ENCODE measurements at regions not wholly inside any gene's neighbourhood (a gene's known extent, or its start where the extent isn't known, plus 50 kb on each side); places are given as distances from the start of the nearest gene placed in this dataset.

DNA sequence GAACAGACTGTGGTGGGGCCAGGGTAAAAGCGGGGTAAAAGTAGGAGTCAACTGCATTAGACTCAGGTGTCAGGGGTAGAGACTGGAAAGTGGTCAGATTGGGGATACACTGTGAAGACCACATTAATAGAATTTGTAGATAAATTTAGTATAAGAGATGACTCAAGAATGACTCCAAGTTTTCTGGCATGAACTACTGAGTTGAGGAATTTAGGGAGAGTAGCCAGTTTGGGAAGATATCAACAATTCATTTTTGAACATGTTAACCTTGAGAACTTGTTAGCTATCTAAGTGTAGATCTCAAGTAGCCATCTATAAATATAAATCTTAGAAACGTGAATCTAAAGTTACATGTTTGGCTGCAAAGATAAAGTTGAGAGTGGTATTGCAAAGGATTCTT lies 206.9 kb upstream of the HCCS start:
- H3K4me3 Mint-ChIP-seq (ENCODE audit: low read depth, unreplicated experiment) = no peak overlapping the region
- H3K27me3 Mint-ChIP-seq (ENCODE audit: unreplicated experiment) = no peaks in the 10 kb centered on the region
- no peaks in the 10 kb centered on the region for H3K9me3 Mint-ChIP-seq (ENCODE audit: low read depth, unreplicated experiment)
- no peak for DNase-seq
- CTCF ChIA-PET = no interaction called here
- no TSS peak for BruUV-seq (replicated peaks)
- no peak overlapping the region for H3K27ac Mint-ChIP-seq (ENCODE audit: unreplicated experiment)
- intact Hi-C loops (cut with micrococcal nuclease; ENCODE audit: unreplicated experiment) = no loop called here
- H3K36me3 Mint-ChIP-seq (ENCODE audit: insufficient read depth, unreplicated experiment) = no peaks in the 10 kb centered on the region
- no peak for TF ChIP-seq CTCF (IDR thresholded peaks at IDR 0.05; ENCODE audit: unreplicated experiment)
- peaks cover 19% of the 10 kb centered on the region for H3K4me1 Mint-ChIP-seq (ENCODE audit: low read depth, unreplicated experiment)

GRCh38 chrX:10906866-10907265 lies 204.3 kb upstream of the HCCS start:
- Mint-ChIP-seq H3K4me1 (ENCODE audit: low read depth, unreplicated experiment) (peaks cover 18% of the 10 kb centered on the region), H3K9me3 (ENCODE audit: low read depth, unreplicated experiment) (no peaks in the 10 kb centered on the region), H3K27me3 (ENCODE audit: unreplicated experiment) (no peaks in the 10 kb centered on the region), H3K4me3 (ENCODE audit: low read depth, unreplicated experiment) (no peak overlapping the region), H3K27ac (ENCODE audit: unreplicated experiment) (no peak overlapping the region), H3K36me3 (ENCODE audit: insufficient read depth, unreplicated experiment) (no peaks in the 10 kb centered on the region)
- DNase-seq = no peak
- intact Hi-C loops (cut with micrococcal nuclease; ENCODE audit: unreplicated experiment) = no loop called here
- BruUV-seq (replicated peaks) = no TSS peak
- TF ChIP-seq CTCF (IDR thresholded peaks at IDR 0.05; ENCODE audit: unreplicated experiment) = no peak
- CTCF ChIA-PET = no interaction called here

GRCh38 chrX:10922159-10922558 lies 189.0 kb upstream of the HCCS start:
- DNase-seq = peak; percentile 6
- peaks cover 14% of the 10 kb centered on the region for H3K9me3 Mint-ChIP-seq (ENCODE audit: low read depth, unreplicated experiment)
- CTCF ChIA-PET = no interaction called here
- H3K27ac Mint-ChIP-seq (ENCODE audit: unreplicated experiment) = no peak overlapping the region
- TF ChIP-seq CTCF (IDR thresholded peaks at IDR 0.05; ENCODE audit: unreplicated experiment) = no peak
- no peaks in the 10 kb centered on the region for H3K36me3 Mint-ChIP-seq (ENCODE audit: insufficient read depth, unreplicated experiment)
- H3K4me3 Mint-ChIP-seq (ENCODE audit: low read depth, unreplicated experiment) = no peak overlapping the region
- no peaks in the 10 kb centered on the region for H3K27me3 Mint-ChIP-seq (ENCODE audit: unreplicated experiment)
- H3K4me1 Mint-ChIP-seq (ENCODE audit: low read depth, unreplicated experiment) = no peaks in the 10 kb centered on the region
- no TSS peak for BruUV-seq (replicated peaks)
- intact Hi-C loops (cut with micrococcal nuclease; ENCODE audit: unreplicated experiment) = no loop called here

DNA sequence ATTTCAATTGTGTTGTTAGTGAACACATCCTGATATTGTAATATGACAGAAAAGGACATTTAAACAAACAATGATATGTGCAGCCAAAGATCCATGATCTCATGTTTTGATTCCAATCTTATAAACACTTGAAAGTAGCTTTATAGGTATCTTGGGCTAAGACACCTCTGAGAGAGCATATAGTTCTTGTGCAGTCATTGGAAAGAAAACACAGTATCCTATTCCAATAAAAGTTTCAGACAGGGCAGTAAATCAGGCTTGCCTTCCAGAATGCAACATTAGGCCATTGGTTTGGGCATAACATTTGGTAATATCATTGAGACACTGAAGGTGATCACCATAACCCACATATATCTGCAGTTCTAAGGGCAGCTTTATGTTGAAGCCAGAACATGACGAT lies 188.3 kb upstream of the HCCS start:
- H3K4me1 Mint-ChIP-seq (ENCODE audit: low read depth, unreplicated experiment) = no peaks in the 10 kb centered on the region
- H3K27me3 Mint-ChIP-seq (ENCODE audit: unreplicated experiment) = no peaks in the 10 kb centered on the region
- H3K36me3 Mint-ChIP-seq (ENCODE audit: insufficient read depth, unreplicated experiment) = no peaks in the 10 kb centered on the region
- no TSS peak for BruUV-seq (replicated peaks)
- no peak overlapping the region for H3K4me3 Mint-ChIP-seq (ENCODE audit: low read depth, unreplicated experiment)
- no peak for TF ChIP-seq CTCF (IDR thresholded peaks at IDR 0.05; ENCODE audit: unreplicated experiment)
- CTCF ChIA-PET = no interaction called here
- peaks cover 14% of the 10 kb centered on the region for H3K9me3 Mint-ChIP-seq (ENCODE audit: low read depth, unreplicated experiment)
- DNase-seq = no peak
- intact Hi-C loops (cut with micrococcal nuclease; ENCODE audit: unreplicated experiment) = no loop called here
- H3K27ac Mint-ChIP-seq (ENCODE audit: unreplicated experiment) = no peak overlapping the region

GRCh38 chrX:10923466-10923865 lies 187.7 kb upstream of the HCCS start:
- H3K27ac Mint-ChIP-seq (ENCODE audit: unreplicated experiment) = no peak overlapping the region
- DNase-seq = no peak
- H3K9me3 Mint-ChIP-seq (ENCODE audit: low read depth, unreplicated experiment) = peaks cover 10% of the 10 kb centered on the region
- H3K27me3 Mint-ChIP-seq (ENCODE audit: unreplicated experiment) = no peaks in the 10 kb centered on the region
- H3K4me1 Mint-ChIP-seq (ENCODE audit: low read depth, unreplicated experiment) = no peaks in the 10 kb centered on the region
- H3K36me3 Mint-ChIP-seq (ENCODE audit: insufficient read depth, unreplicated experiment) = no peaks in the 10 kb centered on the region
- H3K4me3 Mint-ChIP-seq (ENCODE audit: low read depth, unreplicated experiment) = no peak overlapping the region
- CTCF ChIA-PET = no interaction called here
- BruUV-seq (replicated peaks) = no TSS peak
- intact Hi-C loops (cut with micrococcal nuclease; ENCODE audit: unreplicated experiment) = no loop called here
- TF ChIP-seq CTCF (IDR thresholded peaks at IDR 0.05; ENCODE audit: unreplicated experiment) = no peak

All from Calu3 (cell line).